HCT116 (cell line): ENCODE measurements at regions not wholly inside any gene's neighbourhood (a gene's known extent, or its start where the extent isn't known, plus 50 kb on each side); places are given as distances from the start of the nearest gene placed in this dataset.

Source experiments
- ATAC-seq: fragments of 200-7000 bp; cut with Tn5 transposase; 2 replicates; pipeline ENCODE4 v1.9.1; 2020; ENCODE audit warnings: mild to moderate bottlenecking, moderate library complexity
- BruUV-seq: library from RNA; stranded (reverse); fragments of 400-500 nt; replicated peaks from 2 replicates; lab custom pipeline; 2021; lab: Mats Ljungman, UMichigan
- CTCF ChIA-PET: fragments of 300-600 bp; sonication (Branson Sonifier 250); formaldehyde crosslinking; loops from one replicate; lab custom pipeline; 2021; ENCODE audit warnings: antibody characterized with exemption; lab: Charles Lee
- POLR2A ChIA-PET: fragments of 300-600, 350-600 bp; sonication (Branson Sonifier 250); formaldehyde crosslinking; loops from one replicate; lab custom pipeline; 2021; ENCODE audit warnings: antibody characterized with exemption; lab: Charles Lee
- RAD21 ChIA-PET, 2 experiments: fragments of 300-600 bp; sonication (Branson Sonifier 250); formaldehyde crosslinking; loops; one replicate each; lab custom pipeline; 2023; ENCODE audit warnings: low total read pairs in 2 of 2; ENCODE audit not compliant: uncharacterized antibody in 2 of 2, unreplicated experiment in 2 of 2, low non-redundant PET in 1 of 2; lab: Charles Lee
- DNase-seq: peaks from one replicate; pipeline ENCODE4 v3.0.0-alpha.2; 2010; ENCODE audit warnings: low read depth, low spot score
- H2AFZ ChIP-seq: fragments of 200-600 bp; shearing (Covaris generic), sonication (generic); 2 replicates; pipeline ENCODE4 v1.6.1; 2017; ENCODE audit warnings: low read depth, mixed run types, mixed read lengths, antibody characterized with exemption, low read length; ENCODE audit not compliant: poor library complexity, severe bottlenecking
- H3K27ac ChIP-seq: 2 replicates; pipeline ENCODE4 v1.5.1; 2012; ENCODE audit warnings: low read depth, low read length
- H3K27me3 ChIP-seq: fragments of 200-600 bp; sonication (generic); 2 replicates; pipeline ENCODE4 v1.6.1; 2016; ENCODE audit warnings: mixed run types, low read length, mixed read lengths; ENCODE audit not compliant: insufficient read depth
- H3K36me3 ChIP-seq, 2 experiments: fragments of 200-500 bp in 1 of 2; fragments of 200-600 bp in 1 of 2; sonication (Bioruptor generic) in 1 of 2; sonication (generic) in 1 of 2; 2 replicates each; pipeline versions ENCODE4 v1.5.1 to v1.6.1; 2014 to 2016; ENCODE audit warnings: low read length in 2 of 2, inconsistent platforms in 1 of 2, mixed read lengths in 1 of 2, mixed run types in 1 of 2; ENCODE audit not compliant: insufficient read depth in 2 of 2, control insufficient read depth in 1 of 2
- H3K4me1 ChIP-seq, 2 experiments: fragments of 200-600 bp in 1 of 2; sonication (generic) in 1 of 2; 2 replicates each; pipeline versions ENCODE4 v1.5.1 to v1.6.1; 2012 to 2017; ENCODE audit warnings: low read length in 2 of 2, inconsistent platforms in 1 of 2, mild to moderate bottlenecking in 1 of 2, mixed read lengths in 1 of 2, mixed run types in 1 of 2, moderate library complexity in 1 of 2; ENCODE audit not compliant: insufficient read depth in 2 of 2, control insufficient read depth in 1 of 2
- H3K4me2 ChIP-seq: fragments of 200-600 bp; sonication (generic); 2 replicates; pipeline ENCODE4 v1.6.1; 2017; ENCODE audit warnings: mixed run types, low read length, mixed read lengths
- H3K4me3 ChIP-seq, 2 experiments: fragments of 200-600 bp in 1 of 2; sonication (generic) in 1 of 2; replicated peaks in 1 of 2; 2 replicates each; pipeline ENCODE4 v1.5.1; 2011 to 2016; ENCODE audit warnings: low read length in 2 of 2, control low read depth in 1 of 2, low read depth in 1 of 2, mild to moderate bottlenecking in 1 of 2, mixed read lengths in 1 of 2, mixed run types in 1 of 2
- H3K79me2 ChIP-seq: fragments of 200-600 bp; sonication (generic); 2 replicates; pipeline ENCODE4 v1.6.1; 2017; ENCODE audit warnings: mild to moderate bottlenecking, mixed run types, low read length, moderate library complexity, mixed read lengths; ENCODE audit not compliant: insufficient read depth
- H3K9ac ChIP-seq: fragments of 200-600 bp; sonication (generic); 2 replicates; pipeline ENCODE4 v1.6.1; 2016; ENCODE audit warnings: low read length, mixed read lengths
- H3K9me2 ChIP-seq: fragments of 200-600 bp; sonication (generic), shearing (Covaris generic); 2 replicates; pipeline ENCODE4 v1.6.1; 2017; ENCODE audit warnings: mixed run types, mild to moderate bottlenecking, moderate library complexity; ENCODE audit not compliant: insufficient read depth
- H3K9me3 ChIP-seq, 2 experiments: fragments of 200-500 bp in 1 of 2; fragments of 200-600 bp in 1 of 2; sonication (Bioruptor generic) in 1 of 2; sonication (generic) in 1 of 2; 2 replicates each; pipeline ENCODE4 v1.6.1; 2014 to 2017; ENCODE audit warnings: low read length in 2 of 2, mixed read lengths in 2 of 2, inconsistent platforms in 1 of 2, low read depth in 1 of 2, mild to moderate bottlenecking in 1 of 2, mixed run types in 1 of 2, moderate library complexity in 1 of 2; ENCODE audit not compliant: control insufficient read depth in 1 of 2, insufficient read depth in 1 of 2
- H4K20me1 ChIP-seq: fragments of 200-600 bp; sonication (generic), shearing (Covaris generic); 2 replicates; pipeline ENCODE4 v1.6.1; 2017; ENCODE audit warnings: mixed run types, mild to moderate bottlenecking, moderate library complexity; ENCODE audit not compliant: insufficient read depth
- ATF3 ChIP-seq: IDR thresholded peaks from 2 replicates; pipeline ENCODE4 v1.6.1; 2012
- CBX3 ChIP-seq: IDR thresholded peaks from 2 replicates; pipeline ENCODE4 v1.6.1; 2012; ENCODE audit warnings: low read depth
- CEBPB ChIP-seq: IDR thresholded peaks from 2 replicates; pipeline ENCODE4 v1.6.1; 2012; ENCODE audit warnings: low read depth
- EGR1 ChIP-seq: IDR thresholded peaks from 2 replicates; pipeline ENCODE4 v1.6.1; 2012; ENCODE audit warnings: low read depth
- FOSL1 ChIP-seq: IDR thresholded peaks from 2 replicates; pipeline ENCODE4 v1.6.1; 2012; ENCODE audit warnings: low read depth
- JUND ChIP-seq: IDR thresholded peaks from 2 replicates; pipeline ENCODE4 v1.6.1; 2012
- POLR2A ChIP-seq: IDR thresholded peaks from 2 replicates; pipeline ENCODE4 v1.7.0; 2011; ENCODE audit warnings: borderline replicate concordance; ENCODE audit not compliant: insufficient read depth, insufficient read length; ENCODE audit errors: extremely low read depth
- SIN3A ChIP-seq: IDR thresholded peaks from 2 replicates; pipeline ENCODE4 v1.6.1; 2012; ENCODE audit warnings: low read depth
- SP1 ChIP-seq: IDR thresholded peaks from 2 replicates; pipeline ENCODE4 v1.6.1; 2012; ENCODE audit warnings: low read depth
- TCF7L2 ChIP-seq: IDR thresholded peaks from 2 replicates; pipeline ENCODE4 v1.7.0; 2011; ENCODE audit warnings: borderline replicate concordance, inconsistent platforms; ENCODE audit not compliant: insufficient read depth, insufficient read length; ENCODE audit errors: extremely low read depth
- intact Hi-C: fragments of 100-400 bp; cut with micrococcal nuclease; formaldehyde crosslinking; loops from 2 replicates; pipeline ENCODE4 v1.10.0; 2022
- TF ChIP-seq, protein P1 (sequence below): IDR thresholded peaks from 2 replicates; pipeline ENCODE4 v1.6.1; 2011; ENCODE audit warnings: mild to moderate bottlenecking, low read length, moderate library complexity; ENCODE audit not compliant: insufficient replicate concordance; ENCODE audit errors: extremely low read depth
- TF ChIP-seq, protein P2 (sequence below), 3 experiments: fragments of 200-600 bp in 1 of 3; sonication (generic) in 1 of 3; IDR thresholded peaks in 2 of 3; conservative IDR thresholded peaks in 1 of 3; 2 replicates each; pipeline ENCODE4 v1.5.1; 2012 to 2017; ENCODE audit warnings: low read depth in 2 of 3, low read length in 2 of 3, antibody characterized with exemption in 1 of 3, borderline replicate concordance in 1 of 3, control low read depth in 1 of 3, mild to moderate bottlenecking in 1 of 3, mixed read lengths in 1 of 3, mixed run types in 1 of 3, moderate library complexity in 1 of 3; ENCODE audit not compliant: insufficient read depth in 1 of 3
- TF ChIP-seq, protein P3 (sequence below): IDR thresholded peaks from 2 replicates; pipeline ENCODE4 v1.6.1; 2012

DNA sequence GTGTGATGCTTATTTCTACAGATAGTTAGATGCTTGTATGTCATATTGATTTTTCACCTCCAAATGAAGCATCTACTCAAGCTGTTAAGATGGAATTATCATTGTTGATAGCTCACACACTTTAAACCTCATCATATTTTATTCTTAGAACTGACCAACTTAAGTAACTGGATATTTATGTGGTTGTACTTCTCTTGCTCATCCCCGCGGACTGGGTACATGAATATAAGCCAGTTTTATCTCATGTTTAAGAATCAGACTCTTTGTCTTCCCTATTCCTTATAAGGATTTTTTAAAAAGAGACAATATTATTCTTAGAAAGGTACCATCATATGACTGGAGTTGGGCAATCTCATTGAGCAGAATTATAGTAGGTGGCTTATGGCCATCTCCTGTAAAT lies 358.7 kb downstream of the DSC3 start:
- no peak overlapping the region for H3K9ac ChIP-seq
- no peaks in the 10 kb centered on the region for H3K4me1 ChIP-seq
- DNase-seq (no peak), ATAC-seq (no peak)
- no peaks in the 10 kb centered on the region for H3K9me2 ChIP-seq
- CTCF ChIA-PET, result no interaction called here
- POLR2A ChIA-PET, result no interaction called here
- H3K4me3 ChIP-seq, result no peak overlapping the region
- TF ChIP-seq, protein P1, sequence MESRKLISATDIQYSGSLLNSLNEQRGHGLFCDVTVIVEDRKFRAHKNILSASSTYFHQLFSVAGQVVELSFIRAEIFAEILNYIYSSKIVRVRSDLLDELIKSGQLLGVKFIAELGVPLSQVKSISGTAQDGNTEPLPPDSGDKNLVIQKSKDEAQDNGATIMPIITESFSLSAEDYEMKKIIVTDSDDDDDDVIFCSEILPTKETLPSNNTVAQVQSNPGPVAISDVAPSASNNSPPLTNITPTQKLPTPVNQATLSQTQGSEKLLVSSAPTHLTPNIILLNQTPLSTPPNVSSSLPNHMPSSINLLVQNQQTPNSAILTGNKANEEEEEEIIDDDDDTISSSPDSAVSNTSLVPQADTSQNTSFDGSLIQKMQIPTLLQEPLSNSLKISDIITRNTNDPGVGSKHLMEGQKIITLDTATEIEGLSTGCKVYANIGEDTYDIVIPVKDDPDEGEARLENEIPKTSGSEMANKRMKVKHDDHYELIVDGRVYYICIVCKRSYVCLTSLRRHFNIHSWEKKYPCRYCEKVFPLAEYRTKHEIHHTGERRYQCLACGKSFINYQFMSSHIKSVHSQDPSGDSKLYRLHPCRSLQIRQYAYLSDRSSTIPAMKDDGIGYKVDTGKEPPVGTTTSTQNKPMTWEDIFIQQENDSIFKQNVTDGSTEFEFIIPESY, result no peak
- no peak for TF ChIP-seq SP1
- no peaks in the 10 kb centered on the region for H3K27me3 ChIP-seq
- H3K4me2 ChIP-seq, result no peak overlapping the region
- H3K9me3 ChIP-seq, result no peaks in the 10 kb centered on the region
- intact Hi-C loops, result no loop called here
- RAD21 ChIA-PET, result no interaction called here
- no TSS peak for BruUV-seq
- no peak overlapping the region for H3K27ac ChIP-seq
- H3K79me2 ChIP-seq, result no peaks in the 10 kb centered on the region
- H4K20me1 ChIP-seq, result no peaks in the 10 kb centered on the region
- no peak overlapping the region for H2AFZ ChIP-seq
- H3K36me3 ChIP-seq, result no peaks in the 10 kb centered on the region

GRCh38 chr18:30682672-30683071 lies 359.9 kb downstream of the DSC3 start:
- H3K4me3 ChIP-seq, result no peak overlapping the region
- CTCF ChIA-PET, result no interaction called here
- H3K9me2 ChIP-seq, result no peaks in the 10 kb centered on the region
- no peaks in the 10 kb centered on the region for H3K4me1 ChIP-seq
- no peaks in the 10 kb centered on the region for H4K20me1 ChIP-seq
- intact Hi-C loops, result no loop called here
- no peak overlapping the region for H3K4me2 ChIP-seq
- H3K27me3 ChIP-seq, result no peaks in the 10 kb centered on the region
- RAD21 ChIA-PET, result no interaction called here
- TF ChIP-seq POLR2A (no peak), FOSL1 (no peak), TCF7L2 (no peak), EGR1 (no peak), CEBPB (no peak), CBX3 (no peak), JUND (no peak), SIN3A (no peak), ATF3 (no peak)
- TF ChIP-seq, protein P2, sequence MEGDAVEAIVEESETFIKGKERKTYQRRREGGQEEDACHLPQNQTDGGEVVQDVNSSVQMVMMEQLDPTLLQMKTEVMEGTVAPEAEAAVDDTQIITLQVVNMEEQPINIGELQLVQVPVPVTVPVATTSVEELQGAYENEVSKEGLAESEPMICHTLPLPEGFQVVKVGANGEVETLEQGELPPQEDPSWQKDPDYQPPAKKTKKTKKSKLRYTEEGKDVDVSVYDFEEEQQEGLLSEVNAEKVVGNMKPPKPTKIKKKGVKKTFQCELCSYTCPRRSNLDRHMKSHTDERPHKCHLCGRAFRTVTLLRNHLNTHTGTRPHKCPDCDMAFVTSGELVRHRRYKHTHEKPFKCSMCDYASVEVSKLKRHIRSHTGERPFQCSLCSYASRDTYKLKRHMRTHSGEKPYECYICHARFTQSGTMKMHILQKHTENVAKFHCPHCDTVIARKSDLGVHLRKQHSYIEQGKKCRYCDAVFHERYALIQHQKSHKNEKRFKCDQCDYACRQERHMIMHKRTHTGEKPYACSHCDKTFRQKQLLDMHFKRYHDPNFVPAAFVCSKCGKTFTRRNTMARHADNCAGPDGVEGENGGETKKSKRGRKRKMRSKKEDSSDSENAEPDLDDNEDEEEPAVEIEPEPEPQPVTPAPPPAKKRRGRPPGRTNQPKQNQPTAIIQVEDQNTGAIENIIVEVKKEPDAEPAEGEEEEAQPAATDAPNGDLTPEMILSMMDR (IDR thresholded peaks at IDR 0.05 in 2 of 3, conservative IDR thresholded peaks at IDR 0.05 in 1 of 3; ENCODE audit: borderline replicate concordance in 1 of 3, insufficient read depth in 1 of 3, low read depth in 2 of 3, low read length in 2 of 3), result no peak
- TF ChIP-seq, protein P1, result no peak
- TF ChIP-seq, protein P3, sequence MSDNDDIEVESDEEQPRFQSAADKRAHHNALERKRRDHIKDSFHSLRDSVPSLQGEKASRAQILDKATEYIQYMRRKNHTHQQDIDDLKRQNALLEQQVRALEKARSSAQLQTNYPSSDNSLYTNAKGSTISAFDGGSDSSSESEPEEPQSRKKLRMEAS, result no peak
- ATAC-seq (no peak), DNase-seq (no peak)
- no peak overlapping the region for H3K27ac ChIP-seq
- no peak overlapping the region for H2AFZ ChIP-seq
- no peaks in the 10 kb centered on the region for H3K9me3 ChIP-seq
- BruUV-seq, result no TSS peak
- H3K79me2 ChIP-seq, result no peaks in the 10 kb centered on the region
- no peak overlapping the region for H3K9ac ChIP-seq
- POLR2A ChIA-PET, result no interaction called here
- H3K36me3 ChIP-seq, result no peaks in the 10 kb centered on the region
